ENCODE measurements at regions not wholly inside any gene's neighbourhood (a gene's known extent, or its start where the extent isn't known, plus 50 kb on each side); places are given as distances from the start of the nearest gene placed in this dataset.

GRCh38 chr11:36870361-36870760 is 272.3 kb upstream of the RAG2 start:
- TF ChIP-seq CTCF (IDR thresholded peaks at IDR 0.05 in 8 of 11, conservative IDR thresholded peaks at IDR 0.05 in 3 of 11), result no peak
- no peak for TF ChIP-seq POLR2AphosphoS5 (IDR thresholded peaks at IDR 0.05)
- TF ChIP-seq POLR2A (IDR thresholded peaks at IDR 0.05), result no peak

Data from spleen (tissue), 7 donors.